NB4 (cell line): ENCODE measurements at regions not wholly inside any gene's neighbourhood (a gene's known extent, or its start where the extent isn't known, plus 50 kb on each side); places are given as distances from the start of the nearest gene placed in this dataset.

ENCODE experiments used
- POLR2A ChIP-seq: IDR thresholded peaks from 2 replicates; pipeline ENCODE4 v1.6.1; 2011; ENCODE audit warnings: mild to moderate bottlenecking; ENCODE audit not compliant: insufficient read length; ENCODE audit errors: extremely low read depth
- TF ChIP-seq, protein P1 (sequence below): IDR thresholded peaks from one replicate; pipeline ENCODE4 v1.5.1; 2012; ENCODE audit warnings: low read depth, low read length

DNA sequence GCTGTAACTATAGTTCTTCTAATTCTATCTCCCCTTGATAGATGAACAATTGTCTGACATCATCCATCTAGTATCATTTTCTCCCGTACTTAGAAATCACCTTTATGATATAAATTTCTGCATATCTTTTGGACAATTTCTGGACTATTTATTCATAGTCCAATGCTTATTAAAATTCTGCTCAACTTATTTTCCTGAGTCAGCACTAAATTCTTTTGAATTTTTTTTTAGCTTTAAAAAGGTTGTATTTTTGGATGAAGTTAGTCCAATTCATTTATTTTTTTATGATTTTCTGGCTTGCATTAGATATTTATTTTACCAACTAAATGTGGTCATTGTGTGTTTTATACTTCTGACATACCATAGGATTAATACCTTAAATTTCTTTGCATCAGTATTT lies 538.5 kb upstream of the DCC start:
- TF ChIP-seq, protein P1, sequence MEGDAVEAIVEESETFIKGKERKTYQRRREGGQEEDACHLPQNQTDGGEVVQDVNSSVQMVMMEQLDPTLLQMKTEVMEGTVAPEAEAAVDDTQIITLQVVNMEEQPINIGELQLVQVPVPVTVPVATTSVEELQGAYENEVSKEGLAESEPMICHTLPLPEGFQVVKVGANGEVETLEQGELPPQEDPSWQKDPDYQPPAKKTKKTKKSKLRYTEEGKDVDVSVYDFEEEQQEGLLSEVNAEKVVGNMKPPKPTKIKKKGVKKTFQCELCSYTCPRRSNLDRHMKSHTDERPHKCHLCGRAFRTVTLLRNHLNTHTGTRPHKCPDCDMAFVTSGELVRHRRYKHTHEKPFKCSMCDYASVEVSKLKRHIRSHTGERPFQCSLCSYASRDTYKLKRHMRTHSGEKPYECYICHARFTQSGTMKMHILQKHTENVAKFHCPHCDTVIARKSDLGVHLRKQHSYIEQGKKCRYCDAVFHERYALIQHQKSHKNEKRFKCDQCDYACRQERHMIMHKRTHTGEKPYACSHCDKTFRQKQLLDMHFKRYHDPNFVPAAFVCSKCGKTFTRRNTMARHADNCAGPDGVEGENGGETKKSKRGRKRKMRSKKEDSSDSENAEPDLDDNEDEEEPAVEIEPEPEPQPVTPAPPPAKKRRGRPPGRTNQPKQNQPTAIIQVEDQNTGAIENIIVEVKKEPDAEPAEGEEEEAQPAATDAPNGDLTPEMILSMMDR = no peak
- TF ChIP-seq POLR2A = no peak
